GM18499 (cell line): ENCODE measurements at regions not wholly inside any gene's neighbourhood (a gene's known extent, or its start where the extent isn't known, plus 50 kb on each side); places are given as distances from the start of the nearest gene placed in this dataset.
"Not testable (repeated sequence)": the region's sequence is repeated elsewhere in the genome, so short reads cannot be mapped to it uniquely, and the experiment has no call there.

Experiments used
- ATAC-seq: cut with Tn5 transposase; IDR thresholded peaks from one replicate; pipeline ENCODE4 v1.9.1; 2021; ENCODE audit warnings: moderate number of reproducible peaks; ENCODE audit not compliant: insufficient read depth, unreplicated experiment

DNA sequence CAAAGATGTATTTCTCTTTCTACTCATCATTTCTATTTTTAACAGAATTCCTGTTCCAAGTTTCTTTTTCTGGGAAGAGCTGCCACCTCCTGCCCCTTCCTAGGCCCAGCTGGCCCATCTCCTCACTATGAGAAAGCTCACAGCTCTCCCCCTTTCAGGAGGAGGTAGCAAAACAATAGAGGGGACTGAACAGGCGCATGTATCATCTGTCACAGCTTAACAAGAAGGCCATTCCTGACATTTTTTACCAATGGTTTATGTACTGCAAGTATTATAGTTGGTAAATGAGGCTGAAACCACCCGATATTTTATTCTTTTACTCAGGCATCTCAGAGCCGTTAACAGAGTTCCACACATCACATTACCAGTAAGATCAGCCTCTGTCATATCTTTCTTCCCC lies 103.7 kb upstream of the MTHFD1L start:
- no peak for ATAC-seq

DNA sequence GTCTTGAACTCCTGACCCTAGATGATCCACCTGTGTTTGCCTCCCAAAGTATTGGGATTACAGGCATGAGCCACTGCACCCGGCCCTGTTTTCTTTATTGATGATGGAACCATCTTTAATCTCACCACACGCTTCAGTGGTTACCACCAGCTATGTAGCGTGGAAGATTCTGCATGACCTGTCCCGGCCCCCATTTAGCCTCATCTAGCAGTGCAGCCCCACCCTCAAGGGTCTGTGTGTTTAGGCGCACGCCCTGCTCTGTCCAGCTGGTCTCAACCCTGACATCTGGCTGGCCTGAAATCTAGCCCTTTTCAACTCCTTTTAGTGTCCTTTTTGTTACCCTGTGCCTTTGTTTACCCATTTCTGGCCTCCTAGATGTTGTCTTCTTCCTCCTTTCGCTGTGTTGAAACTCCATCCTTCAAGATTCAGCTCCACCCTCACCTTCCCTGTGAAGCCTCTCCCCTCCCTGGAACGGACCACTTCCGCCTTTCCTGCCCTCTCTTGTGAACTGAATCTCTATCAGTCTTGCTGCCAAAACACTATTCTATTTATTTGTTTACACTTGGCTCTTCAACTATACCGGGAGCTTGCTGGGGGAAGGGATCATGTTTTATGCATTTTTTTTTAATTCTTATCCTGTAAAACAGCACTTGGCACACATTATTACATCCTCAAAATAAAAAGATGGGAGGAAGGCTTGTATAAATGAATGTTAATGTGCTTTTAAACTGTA lies 101.0 kb upstream of the MTHFD1L start:
- no peak for ATAC-seq

DNA sequence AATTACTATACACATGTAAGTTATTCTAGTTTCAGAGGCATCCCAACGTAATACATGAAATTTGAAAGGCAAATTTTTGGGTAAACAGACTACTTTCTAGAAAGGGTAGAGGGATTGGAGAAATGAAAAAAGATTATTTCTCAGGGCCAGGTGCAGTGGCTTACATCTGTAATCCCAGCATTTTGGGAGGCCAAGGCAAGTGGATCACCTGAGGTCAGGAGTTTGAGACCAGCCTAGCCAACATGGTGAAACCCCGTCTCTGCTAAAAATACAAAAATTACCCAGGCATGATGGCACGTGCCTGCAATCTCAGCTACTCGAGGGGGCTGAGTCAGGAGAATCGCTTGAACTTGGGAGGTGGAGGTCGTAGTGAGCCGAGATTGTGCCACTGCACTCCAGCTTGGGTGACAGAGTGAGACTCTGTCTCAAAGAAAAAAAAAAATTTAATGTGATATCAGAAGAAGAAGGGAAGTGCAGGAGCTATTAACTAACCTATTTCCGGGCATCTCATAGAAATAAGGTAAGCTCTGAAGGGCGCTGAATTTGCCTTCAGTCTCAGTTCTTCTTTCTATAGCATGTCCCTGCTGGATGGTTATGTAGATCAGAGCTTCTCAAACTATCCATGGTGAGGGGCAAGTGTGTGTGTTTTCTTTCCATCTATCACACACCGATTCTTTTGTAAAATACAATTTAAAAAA lies 100.3 kb upstream of the MTHFD1L start:
- ATAC-seq: peak; percentile 95

DNA sequence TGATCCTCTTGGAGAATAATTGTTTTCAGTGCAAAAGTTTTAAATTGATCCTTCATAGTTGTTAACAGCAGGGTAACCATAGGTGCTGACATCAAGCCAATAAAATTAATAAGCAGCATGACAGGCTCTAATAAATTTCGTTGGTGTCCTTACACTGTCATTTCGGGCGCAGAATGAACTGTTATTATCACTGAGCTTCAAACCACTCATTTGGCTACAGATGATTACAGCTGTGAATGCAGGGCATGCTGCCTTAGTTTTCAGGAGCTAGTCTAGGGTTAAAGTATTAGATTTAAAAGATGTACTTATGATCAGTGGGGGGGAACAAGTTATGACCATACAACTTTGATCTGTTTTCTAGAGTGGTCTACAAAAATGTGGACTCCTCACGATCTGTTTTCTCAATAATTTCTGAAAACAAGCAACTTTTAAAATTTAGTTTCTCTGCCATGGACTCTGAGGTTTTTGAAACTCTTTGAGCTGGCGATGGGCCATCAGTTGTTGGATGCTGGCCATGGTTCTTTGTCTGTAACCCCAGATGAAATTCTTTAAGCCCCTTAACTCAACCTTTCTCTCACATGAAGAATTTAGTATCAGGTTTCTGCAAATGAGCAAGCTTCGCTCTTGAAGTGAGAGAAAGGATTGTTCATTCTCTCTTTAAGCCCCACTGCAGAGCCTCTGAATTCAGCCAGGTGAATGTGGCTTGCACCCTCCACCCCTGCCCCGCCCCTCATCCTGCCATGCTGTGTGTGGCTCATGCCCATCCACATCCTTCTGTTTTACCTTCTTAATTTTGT lies 99.1 kb upstream of the MTHFD1L start:
- ATAC-seq: no peak

DNA sequence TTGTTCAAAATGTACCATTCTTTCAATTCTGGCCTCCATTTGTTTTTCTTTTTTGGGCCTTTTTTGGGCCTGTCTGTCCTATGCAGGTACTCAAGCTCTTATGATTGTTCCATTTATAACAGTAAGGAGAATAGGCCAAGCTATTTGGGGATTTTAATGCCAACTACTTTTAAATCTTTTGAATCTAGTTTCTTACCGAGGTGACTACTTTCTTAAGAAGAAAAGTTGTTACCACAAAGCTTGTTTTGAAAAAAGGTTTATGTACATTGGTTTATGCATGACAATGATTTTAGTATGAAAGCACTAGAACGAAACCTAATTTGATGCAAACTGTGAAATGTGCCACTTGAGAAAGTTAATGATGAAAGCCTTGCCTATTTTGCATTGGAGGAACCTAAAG lies 98.3 kb upstream of the MTHFD1L start:
- no peak for ATAC-seq

DNA sequence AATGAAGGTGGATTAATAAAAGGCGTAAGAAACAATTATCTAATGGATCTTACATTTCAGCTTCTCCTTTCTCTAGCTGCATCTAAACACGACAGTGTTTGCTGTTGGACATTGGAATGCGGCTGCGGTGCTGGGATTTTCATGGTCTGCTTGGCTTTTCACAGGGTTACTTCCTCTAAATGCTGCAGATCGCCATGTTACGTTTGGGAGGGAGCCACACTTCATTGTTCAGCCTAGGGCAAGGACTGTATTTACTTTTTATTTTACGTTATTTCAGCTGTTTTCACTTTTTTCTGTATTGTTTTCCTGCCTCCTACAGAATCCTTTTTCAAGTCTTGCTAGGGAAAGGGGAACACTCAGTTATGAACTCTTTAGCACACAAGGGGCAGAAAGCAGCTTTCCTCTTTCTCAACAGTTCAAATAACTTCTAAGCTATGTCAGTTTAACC lies 97.9 kb upstream of the MTHFD1L start:
- no peak for ATAC-seq

DNA sequence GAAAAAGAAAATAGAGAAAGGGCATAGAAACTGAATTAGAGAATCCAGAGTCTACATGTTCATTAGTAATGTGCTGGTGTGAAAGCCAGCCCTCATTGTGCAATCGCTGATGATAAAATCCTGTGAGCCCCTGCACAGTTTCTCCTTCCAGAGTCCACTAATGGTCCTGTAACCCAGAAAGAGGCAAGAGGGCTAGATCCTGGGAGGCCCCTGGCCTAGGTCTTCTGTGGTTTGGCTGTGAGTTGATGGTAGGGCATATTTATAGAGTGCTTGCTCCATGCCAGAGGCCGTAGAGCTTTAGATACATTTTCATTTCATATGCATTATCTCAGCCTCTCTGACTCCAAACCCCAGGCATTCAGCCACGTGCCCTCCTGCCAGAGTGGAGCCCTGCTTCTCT lies 94.9 kb upstream of the MTHFD1L start:
- ATAC-seq: no peak

DNA sequence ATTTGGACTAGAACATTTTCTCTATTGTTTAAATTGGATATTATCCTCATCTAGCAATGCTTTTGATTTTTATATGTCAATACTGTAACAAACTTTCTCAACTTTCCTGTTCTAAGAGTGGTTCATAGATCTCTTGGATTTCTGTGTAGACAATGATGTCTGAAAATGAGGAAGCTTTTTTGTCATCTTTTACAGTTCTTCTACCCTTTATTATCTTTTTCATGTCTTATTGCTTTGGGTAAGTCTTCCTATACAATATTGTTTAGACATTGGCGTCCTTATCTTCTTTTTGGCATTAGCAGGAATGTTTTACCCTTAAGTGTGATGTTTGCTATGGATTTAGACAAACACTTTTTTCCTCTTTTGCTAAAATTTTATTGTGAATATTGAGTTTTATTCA lies 91.5 kb upstream of the MTHFD1L start:
- no peak for ATAC-seq

DNA sequence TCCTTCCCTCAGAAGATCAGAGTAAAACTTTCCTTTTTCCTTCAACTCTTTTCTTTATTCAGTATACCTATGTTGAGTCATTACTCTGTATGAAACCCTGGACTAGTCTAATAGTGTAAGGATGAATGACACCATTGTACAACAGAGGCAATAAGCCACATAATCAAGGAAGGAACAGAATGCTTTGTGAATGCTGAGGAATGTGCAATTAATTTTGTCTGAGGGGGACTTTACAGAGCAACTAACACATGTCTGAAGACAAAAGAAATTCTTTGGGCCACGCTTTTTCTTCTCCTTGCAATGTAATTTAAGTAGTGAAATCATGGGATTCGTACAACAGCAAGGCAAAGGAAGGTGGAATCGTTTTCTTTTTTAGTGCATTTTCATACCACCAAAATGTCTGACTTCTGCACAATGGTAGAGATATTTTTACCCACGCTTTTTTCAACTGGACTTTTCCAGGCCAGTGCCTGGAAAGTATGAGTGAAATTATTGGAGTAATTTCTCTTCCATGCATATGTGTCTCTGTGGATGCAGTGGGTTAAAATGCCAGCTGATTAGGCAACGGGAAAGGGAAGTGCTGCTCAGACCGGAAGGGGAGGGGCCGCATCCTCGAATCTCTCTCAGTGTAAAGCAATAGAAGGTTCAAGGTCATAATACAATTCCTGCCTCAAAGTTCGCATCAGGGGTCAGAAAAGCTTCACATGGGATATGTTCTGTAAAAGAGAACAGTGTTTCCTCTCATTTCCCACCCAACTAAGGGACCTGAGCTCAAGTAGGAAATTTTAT lies 89.9 kb upstream of the MTHFD1L start:
- ATAC-seq: no peak

DNA sequence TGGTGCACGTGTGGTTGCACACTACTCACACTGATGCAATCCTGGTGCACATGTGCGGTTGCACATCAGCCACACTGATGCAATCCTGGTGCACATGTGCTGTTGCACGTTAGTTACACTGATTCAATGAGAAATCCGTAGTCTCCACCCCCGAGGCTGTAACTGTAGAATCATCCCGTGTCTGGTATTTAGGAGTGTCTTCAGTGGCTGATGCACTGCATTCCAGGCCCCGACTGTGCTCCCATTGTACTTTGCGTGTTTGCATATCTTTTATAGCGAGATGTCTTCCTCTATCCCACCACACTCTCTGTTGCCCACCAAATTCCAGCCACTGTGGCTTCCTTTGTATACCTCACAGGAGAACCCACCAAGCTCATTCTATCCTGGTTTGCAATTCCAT lies 87.8 kb upstream of the MTHFD1L start:
- ATAC-seq: no peak

DNA sequence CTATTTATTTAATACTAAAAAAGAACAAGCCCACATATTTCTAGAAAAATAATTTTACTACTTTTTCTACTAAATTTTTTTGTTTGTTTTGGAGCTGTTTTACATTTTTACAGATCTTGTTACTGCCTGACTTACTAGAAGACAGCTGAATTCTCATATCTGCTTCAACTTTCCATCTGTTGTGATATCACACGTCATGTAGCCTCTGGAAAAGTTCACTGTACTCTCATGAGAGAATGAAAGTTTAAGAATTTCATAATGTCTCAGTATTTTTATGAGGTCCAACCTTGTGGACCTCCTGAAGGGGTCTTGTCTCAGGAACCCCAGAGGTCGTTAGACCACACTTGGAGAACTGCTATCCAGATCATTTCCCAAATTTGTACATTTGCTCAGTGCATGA lies 81.7 kb upstream of the MTHFD1L start:
- no peak for ATAC-seq

DNA sequence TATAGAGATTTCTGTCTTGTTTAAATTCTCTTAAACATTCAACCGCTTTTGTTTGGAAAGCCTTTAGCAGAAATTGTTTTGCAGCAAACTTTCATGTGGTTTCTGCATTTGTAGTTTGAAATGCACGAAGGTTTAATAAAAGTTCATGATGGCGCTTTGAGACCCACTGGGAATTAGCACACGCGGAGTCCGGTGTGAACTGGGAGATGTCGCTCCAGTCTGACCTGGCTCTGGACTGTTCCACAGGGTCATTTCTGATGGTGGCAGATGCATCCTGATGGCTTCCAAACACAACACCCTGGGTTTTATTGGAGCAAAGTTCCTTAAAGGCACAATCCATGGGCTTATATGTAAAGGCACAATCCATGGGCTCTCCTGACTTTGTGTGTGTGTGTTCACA lies 78.1 kb upstream of the MTHFD1L start:
- no peak for ATAC-seq

DNA sequence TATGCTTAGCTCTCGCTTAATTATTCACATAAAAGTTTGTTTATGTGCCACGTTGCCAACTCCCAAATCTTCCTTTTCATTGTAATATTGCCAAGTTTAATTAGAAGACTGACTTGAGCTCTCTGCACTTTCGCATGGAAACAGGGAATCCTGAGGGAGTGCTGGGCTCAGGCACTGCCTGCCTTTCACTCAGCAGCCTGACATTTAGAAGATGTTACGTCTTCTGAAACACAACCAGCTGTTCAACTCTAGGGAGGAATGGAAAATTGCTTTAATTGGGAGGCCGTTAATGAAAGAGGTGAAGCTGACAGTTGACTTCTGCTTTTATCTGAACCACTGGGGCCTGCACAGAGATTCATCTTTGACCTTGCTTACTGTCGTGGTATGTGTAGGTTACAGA lies 77.4 kb upstream of the MTHFD1L start:
- ATAC-seq: no peak

DNA sequence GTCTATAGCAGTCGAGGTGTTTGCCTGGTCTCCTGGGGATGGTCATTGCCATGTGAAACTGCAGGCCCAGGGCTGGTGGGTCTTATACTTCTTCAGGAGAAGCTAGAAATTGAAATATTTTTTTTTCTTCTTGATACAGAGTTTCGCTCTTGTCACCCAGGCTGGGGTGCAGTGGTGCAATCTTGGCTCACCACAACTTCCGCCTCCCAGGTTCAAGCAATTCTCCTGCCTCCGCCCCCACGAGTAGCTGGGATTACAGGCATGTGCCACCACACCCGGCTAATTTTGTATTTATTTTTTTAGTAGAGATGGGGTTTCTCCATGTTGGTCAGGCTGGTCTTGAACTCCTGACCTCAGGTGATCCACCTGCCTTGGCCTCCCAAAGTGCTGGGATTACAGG lies 75.6 kb upstream of the MTHFD1L start:
- ATAC-seq: not testable (repeated sequence)

DNA sequence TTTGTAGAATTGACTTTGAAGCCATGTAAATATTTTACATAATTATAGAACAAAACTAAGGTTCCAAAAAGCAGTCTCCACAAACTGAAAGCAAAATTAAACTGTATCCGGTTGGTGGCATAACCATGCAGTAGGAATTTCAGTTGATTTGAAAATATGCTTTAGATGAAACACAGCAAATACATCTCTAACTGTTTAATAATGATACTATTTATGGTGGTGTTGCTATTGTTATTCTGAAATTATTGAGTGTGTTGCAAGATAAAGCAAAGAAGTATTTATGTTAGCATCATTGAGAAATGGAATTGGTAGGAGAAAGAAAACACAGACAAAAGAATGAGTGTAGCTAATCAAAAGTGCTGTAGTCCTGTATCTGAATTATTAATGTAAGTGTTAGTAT lies 73.8 kb upstream of the MTHFD1L start:
- no peak for ATAC-seq

DNA sequence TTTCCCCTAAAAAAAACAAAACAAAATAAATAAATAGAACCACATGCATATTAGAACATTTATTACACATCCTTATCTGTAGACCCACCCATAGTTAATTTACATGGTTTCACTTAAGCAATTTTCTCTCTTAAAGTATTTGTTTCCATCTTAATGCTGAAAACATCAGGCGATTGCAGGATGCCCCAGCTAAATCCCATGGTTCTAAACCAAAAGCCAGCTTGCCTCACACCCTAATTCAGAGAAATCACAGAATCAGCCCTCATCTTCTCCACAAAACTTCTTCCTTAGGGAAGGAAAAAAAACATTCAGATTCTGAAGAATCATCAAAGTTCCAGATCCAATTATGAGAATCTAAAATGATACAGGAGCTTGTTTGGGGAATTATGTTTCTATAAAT lies 67.6 kb upstream of the MTHFD1L start:
- ATAC-seq: no peak

DNA sequence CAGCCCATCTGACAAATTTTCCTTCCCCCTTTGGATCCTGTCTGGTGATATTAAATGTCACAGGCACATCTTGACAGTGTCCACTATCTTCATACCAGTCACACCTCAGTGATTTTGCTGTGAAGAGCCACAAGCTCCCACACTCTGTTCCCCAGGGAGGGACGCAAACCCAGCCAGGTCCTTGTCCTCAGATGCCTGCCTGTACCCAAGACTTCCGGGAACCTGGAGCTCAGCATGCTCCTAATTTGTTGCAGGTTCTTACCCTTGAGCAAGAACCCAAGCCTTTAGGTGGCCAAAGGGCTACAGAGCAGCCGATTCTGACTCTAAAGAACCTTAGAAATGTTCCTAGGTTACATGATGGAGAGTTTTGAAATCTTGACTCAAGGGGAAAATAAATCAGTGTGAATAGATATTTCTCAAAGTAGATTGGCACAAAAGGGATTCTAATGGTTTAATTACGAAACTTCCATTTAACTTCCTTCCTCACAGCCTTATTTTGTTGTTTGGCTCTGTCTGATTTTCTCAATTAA lies 66.2 kb upstream of the MTHFD1L start:
- ATAC-seq: no peak

DNA sequence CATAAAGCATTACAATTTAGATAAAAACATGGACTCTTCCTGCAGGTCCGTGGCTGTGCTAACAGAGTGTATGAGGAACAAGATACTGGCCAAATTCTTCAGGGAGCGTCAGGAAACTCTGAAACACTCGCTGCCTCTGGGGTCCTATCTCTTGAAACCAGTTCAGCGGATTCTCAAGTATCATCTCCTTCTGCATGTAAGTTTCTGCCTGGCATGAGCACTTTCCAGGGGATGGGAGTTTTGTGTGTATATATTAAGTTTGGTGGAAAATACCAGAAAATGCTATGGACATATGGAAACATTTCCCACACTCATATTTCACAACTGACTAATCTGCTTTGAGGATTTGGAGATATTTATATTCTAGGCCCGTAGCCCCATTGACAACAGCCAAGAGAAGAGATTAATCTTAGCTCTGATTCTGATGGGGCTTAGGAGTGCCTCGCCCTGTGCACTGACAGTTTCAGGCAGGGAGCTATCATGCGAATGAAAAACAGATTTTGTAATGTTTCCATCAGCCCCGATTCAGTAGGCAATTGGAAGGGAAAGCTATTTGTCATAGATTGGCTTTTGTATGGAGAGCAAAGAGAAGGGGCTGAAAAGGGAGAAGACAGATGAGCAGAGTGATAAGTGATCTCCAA lies 64.7 kb upstream of the MTHFD1L start:
- ATAC-seq: no peak

DNA sequence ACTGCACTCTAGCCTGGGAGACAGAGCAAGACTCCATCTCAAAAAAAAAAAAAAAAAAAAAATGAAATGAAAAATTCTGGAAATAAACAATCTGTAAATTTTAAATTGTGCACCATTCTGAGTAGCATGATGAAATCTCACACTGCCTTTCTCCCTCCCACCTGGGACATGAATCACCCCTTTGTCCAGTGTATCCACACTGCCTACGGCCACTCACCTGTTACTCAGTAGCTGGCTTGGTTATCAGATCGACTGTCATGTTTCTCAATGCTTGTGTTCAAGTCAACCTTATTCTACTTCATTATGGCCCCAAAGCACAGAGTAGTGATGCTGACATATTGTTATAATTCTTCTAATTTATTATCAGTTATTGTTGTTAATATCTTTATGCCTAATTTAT lies 58.7 kb upstream of the MTHFD1L start:
- no peak for ATAC-seq
